Activated naive CD4-positive, alpha-beta T cell treated with anti-CD3 and anti-CD28 coated beads, Interleukin-2, amount 50 U/mL, for 16 hours (primary cell): ENCODE measurements at regions not wholly inside any gene's neighbourhood (a gene's known extent, or its start where the extent isn't known, plus 50 kb on each side); places are given as distances from the start of the nearest gene placed in this dataset.
"Not testable (repeated sequence)": the region's sequence is repeated elsewhere in the genome, so short reads cannot be mapped to it uniquely, and the experiment has no call there.

Source experiments
- DNase-seq: peaks from one replicate; pipeline ENCODE4 v3.0.0-alpha.2; 2020

- not testable (repeated sequence) for DNase-seq
These were observed 893.9 kb downstream of the SLC6A15 start for GRCh38 chr12:84018556-84019179.

- DNase-seq = no peak
These were observed 895.6 kb downstream of the SLC6A15 start for GRCh38 chr12:84016956-84017355.

GRCh38 chr12:83997423-83997822 lies 915.2 kb downstream of the SLC6A15 start:
- no peak for DNase-seq

- no peak for DNase-seq
These were observed 915.9 kb downstream of the SLC6A15 start for GRCh38 chr12:83996671-83997070.

GRCh38 chr12:83985084-83985483 lies 927.5 kb downstream of the SLC6A15 start:
- no peak for DNase-seq

GRCh38 chr12:83980398-83980797 lies 932.2 kb downstream of the SLC6A15 start:
- DNase-seq = no peak

GRCh38 chr12:83979785-83980184 lies 932.8 kb downstream of the SLC6A15 start:
- DNase-seq = no peak

- no peak for DNase-seq
These were observed 940.8 kb downstream of the SLC6A15 start for GRCh38 chr12:83971781-83972180.

- no peak for DNase-seq
These were observed 951.8 kb downstream of the SLC6A15 start for GRCh38 chr12:83960767-83961166.

GRCh38 chr12:83958997-83959396 lies 953.6 kb downstream of the SLC6A15 start:
- no peak for DNase-seq

- no peak for DNase-seq
These were observed 957.5 kb downstream of the SLC6A15 start for GRCh38 chr12:83954956-83955601.

- DNase-seq = no peak
These were observed 958.4 kb downstream of the SLC6A15 start for GRCh38 chr12:83954071-83954789.

GRCh38 chr12:83945871-83946270 lies 966.7 kb downstream of the SLC6A15 start:
- no peak for DNase-seq

- DNase-seq = no peak
These were observed 972.9 kb downstream of the SLC6A15 start for GRCh38 chr12:83939718-83940117.

GRCh38 chr12:83933615-83934014 lies 979.0 kb downstream of the SLC6A15 start:
- DNase-seq = no peak

GRCh38 chr12:83932011-83932410 lies 980.6 kb downstream of the SLC6A15 start:
- no peak for DNase-seq

GRCh38 chr12:83931451-83931850 lies 981.1 kb downstream of the SLC6A15 start:
- no peak for DNase-seq

- not testable (repeated sequence) for DNase-seq
These were observed 982.8 kb downstream of the SLC6A15 start for GRCh38 chr12:83929792-83930191.

- no peak for DNase-seq
These were observed 991.6 kb downstream of the SLC6A15 start for GRCh38 chr12:83920821-83921547.

GRCh38 chr12:83919081-83919480 lies 993.5 kb downstream of the SLC6A15 start:
- no peak for DNase-seq

- no peak for DNase-seq
These were observed 1008.4 kb downstream of the SLC6A15 start for GRCh38 chr12:83904175-83904574.

- no peak for DNase-seq
These were observed 1016.2 kb downstream of the SLC6A15 start for GRCh38 chr12:83896416-83896815.

GRCh38 chr12:83893101-83893500 lies 1019.5 kb downstream of the SLC6A15 start:
- DNase-seq = no peak
